Liver (tissue), 8 donors: ENCODE measurements at regions not wholly inside any gene's neighbourhood (a gene's known extent, or its start where the extent isn't known, plus 50 kb on each side); places are given as distances from the start of the nearest gene placed in this dataset.

Source experiments
- DNase-seq: peaks from one replicate; pipeline ENCODE4 v3.0.0-alpha.2; 2017; ENCODE audit warnings: low spot score
- H3K27ac ChIP-seq, 2 donors: one replicate each; pipeline ENCODE4 v1.7.0; 2013; ENCODE audit warnings: inconsistent platforms in 2 of 2, low read length in 2 of 2, control low read depth in 1 of 2, low read depth in 1 of 2, mild to moderate bottlenecking in 1 of 2
- H3K27me3 ChIP-seq, 4 donors: one replicate each; pipeline versions ENCODE4 v1.6.1 to v1.7.0; 2013; ENCODE audit warnings: low read length in 3 of 4, inconsistent platforms in 1 of 4, mild to moderate bottlenecking in 1 of 4, moderate library complexity in 1 of 4; ENCODE audit not compliant: control insufficient read depth in 4 of 4, insufficient read depth in 4 of 4
- H3K36me3 ChIP-seq, 4 donors: one replicate each; pipeline versions ENCODE4 v1.6.1 to v1.7.0; 2013; ENCODE audit warnings: low read length in 3 of 4, mild to moderate bottlenecking in 3 of 4, low read depth in 1 of 4, moderate library complexity in 1 of 4; ENCODE audit not compliant: control insufficient read depth in 4 of 4, insufficient read depth in 3 of 4
- H3K4me1 ChIP-seq, 4 donors: one replicate each; pipeline versions ENCODE4 v1.6.1 to v1.7.0; 2013; ENCODE audit warnings: low read length in 3 of 4, mild to moderate bottlenecking in 3 of 4, moderate library complexity in 1 of 4; ENCODE audit not compliant: control insufficient read depth in 4 of 4, insufficient read depth in 4 of 4
- H3K4me3 ChIP-seq, 3 donors: one replicate each; pipeline versions ENCODE4 v1.6.1 to v1.7.0; 2013; ENCODE audit warnings: low read length in 3 of 3, control low read depth in 1 of 3, low read depth in 1 of 3, mild to moderate bottlenecking in 1 of 3
- H3K9ac ChIP-seq, 2 donors: one replicate each; pipeline ENCODE4 v1.7.0; 2013; ENCODE audit warnings: low read length in 2 of 2, mild to moderate bottlenecking in 2 of 2, moderate library complexity in 2 of 2, control low read depth in 1 of 2, low read depth in 1 of 2
- H3K9me3 ChIP-seq, 4 donors: one replicate each; pipeline versions ENCODE4 v1.6.1 to v1.7.0; 2013; ENCODE audit warnings: low read length in 3 of 4; ENCODE audit not compliant: control insufficient read depth in 4 of 4
- ATF3 ChIP-seq: IDR thresholded peaks from 2 replicates; pipeline ENCODE4 v1.6.1; 2016; ENCODE audit warnings: antibody characterized with exemption
- CTCF ChIP-seq: fragments of 150-350 bp; IDR thresholded peaks from 2 replicates; pipeline ENCODE4 v1.5.1; 2017; ENCODE audit warnings: improper control_type of control experiment, low read depth, low read length; ENCODE audit not compliant: missing input control
- EGR1 ChIP-seq, 2 donors: IDR thresholded peaks; 2 replicates each; pipeline ENCODE4 v1.6.1; 2016 to 2018; ENCODE audit warnings: antibody characterized with exemption in 2 of 2, low read depth in 2 of 2
- GABPA ChIP-seq, 2 donors: IDR thresholded peaks in 1 of 2; conservative IDR thresholded peaks in 1 of 2; 2 replicates each; pipeline ENCODE4 v1.6.1; 2016; ENCODE audit warnings: antibody characterized with exemption in 2 of 2, mild to moderate bottlenecking in 1 of 2, moderate library complexity in 1 of 2
- HNF4A ChIP-seq, 2 donors: conservative IDR thresholded peaks; 2 replicates each; pipeline ENCODE4 v1.6.1; 2016; ENCODE audit warnings: antibody characterized with exemption in 2 of 2, mild to moderate bottlenecking in 2 of 2
- JUND ChIP-seq, 2 donors: IDR thresholded peaks; 2 replicates each; pipeline ENCODE4 v1.6.1; 2016; ENCODE audit warnings: antibody characterized with exemption in 2 of 2
- NR2F2 ChIP-seq: IDR thresholded peaks from 2 replicates; pipeline ENCODE4 v1.6.1; 2016; ENCODE audit warnings: antibody characterized with exemption
- RAD21 ChIP-seq, 2 donors: IDR thresholded peaks; 2 replicates each; pipeline ENCODE4 v1.6.1; 2016; ENCODE audit warnings: antibody characterized with exemption in 2 of 2, mild to moderate bottlenecking in 2 of 2
- RXRA ChIP-seq, 2 donors: IDR thresholded peaks; 2 replicates each; pipeline ENCODE4 v1.6.1; 2017 to 2018; ENCODE audit warnings: antibody characterized with exemption in 2 of 2, mild to moderate bottlenecking in 1 of 2
- TAF1 ChIP-seq: conservative IDR thresholded peaks from 2 replicates; pipeline ENCODE4 v1.6.1; 2016; ENCODE audit warnings: antibody characterized with exemption, mild to moderate bottlenecking
- ZBTB33 ChIP-seq: IDR thresholded peaks from 2 replicates; pipeline ENCODE4 v1.6.1; 2016; ENCODE audit warnings: antibody characterized with exemption
- WGBS: extraction: QIAGEN DNeasy Blood & Tissue Kit; methylation state at CpG from one replicate; pipeline ENCODE4 v1.1.7; 2013; 5-methylcytosine and 5-hydroxymethylcytosine counted together
- donor health status: healthy.
- donor health status: healthy.
- donor health status: healthy.
- donor health status: healthy.
- donor health status: healthy.

- peaks cover 0 to 4% (median 0%) of the 10 kb centered on the region in 4 donors for H3K27me3 ChIP-seq
- H3K36me3 ChIP-seq, result no peaks in the 10 kb centered on the region
- H3K4me1 ChIP-seq, result no peaks in the 10 kb centered on the region
- 68% methylated on average over 6 of the region's 6 CpGs for WGBS
- TF ChIP-seq EGR1 (IDR thresholded peaks at IDR 0.05; ENCODE audit: low read depth in 2 of 2) (no peak), RAD21 (IDR thresholded peaks at IDR 0.05) (no peak), JUND (IDR thresholded peaks at IDR 0.05) (no peak)
- H3K4me3 ChIP-seq, result no peak overlapping the region
- no peak for DNase-seq
- H3K27ac ChIP-seq, result no peak overlapping the region
- H3K9ac ChIP-seq, result no peak overlapping the region
- no peaks in the 10 kb centered on the region for H3K9me3 ChIP-seq
Observed at GRCh38 chr4:3858046-3858730, 92.0 kb downstream of the ADRA2C start.

- H3K9me3 ChIP-seq, result no peaks in the 10 kb centered on the region
- WGBS, result 74% methylated on average over 9 of the region's 9 CpGs
- DNase-seq, result no peak
- no peak overlapping the region for H3K4me3 ChIP-seq
- no peaks in the 10 kb centered on the region for H3K4me1 ChIP-seq
- TF ChIP-seq TAF1, result no peak
- H3K27ac ChIP-seq, result no peak overlapping the region
- H3K36me3 ChIP-seq, result no peaks in the 10 kb centered on the region
- peaks cover 0 to 4% (median 0%) of the 10 kb centered on the region in 4 donors for H3K27me3 ChIP-seq
- H3K9ac ChIP-seq, result no peak overlapping the region
Observed at GRCh38 chr4:3858765-3859388, 92.7 kb downstream of the ADRA2C start.

- Histone ChIP-seq H3K9ac (no peak overlapping the region), H3K27me3 (peaks cover 0 to 4% (median 0%) of the 10 kb centered on the region in 4 donors), H3K27ac (no peak overlapping the region), H3K4me3 (no peak overlapping the region), H3K36me3 (no peaks in the 10 kb centered on the region), H3K4me1 (no peaks in the 10 kb centered on the region), H3K9me3 (no peaks in the 10 kb centered on the region)
- DNase-seq, result no peak
- 88% methylated on average over 8 of the region's 8 CpGs for WGBS
- TF ChIP-seq ATF3 (no peak), JUND (IDR thresholded peaks at IDR 0.05) (no peak), GABPA (IDR thresholded peaks at IDR 0.05 in 1 of 2, conservative IDR thresholded peaks at IDR 0.05 in 1 of 2) (no peak), EGR1 (IDR thresholded peaks at IDR 0.05; ENCODE audit: low read depth in 2 of 2) (no peak), ZBTB33 (no peak), HNF4A (conservative IDR thresholded peaks at IDR 0.05) (no peak), NR2F2 (no peak), CTCF (no peak), RXRA (IDR thresholded peaks at IDR 0.05) (no peak)
Observed at GRCh38 chr4:3859571-3859970, 93.4 kb downstream of the ADRA2C start.
